Esophagus squamous epithelium (tissue), 5 donors: ENCODE measurements at regions not wholly inside any gene's neighbourhood (a gene's known extent, or its start where the extent isn't known, plus 50 kb on each side); places are given as distances from the start of the nearest gene placed in this dataset.

Experiments used
- DNase-seq: peaks from one replicate; lab custom pipeline; 2025; lab: John Stamatoyannopoulos, UW
- H3K27ac ChIP-seq, 4 donors: fragments of 200-600 bp; sonication (generic); one replicate each; pipeline ENCODE4 v1.5.1; 2016 to 2019; ENCODE audit warnings: mild to moderate bottlenecking in 1 of 4
- H3K27me3 ChIP-seq, 4 donors: fragments of 200-600 bp; sonication (generic); 1 replicate in 3 of 4; 2 replicates in 1 of 4; pipeline versions ENCODE4 v1.5.1 to v1.6.0; 2017 to 2021; ENCODE audit warnings: antibody characterized with exemption in 1 of 4
- H3K36me3 ChIP-seq, 3 donors: fragments of 200-600 bp; sonication (generic); one replicate each; pipeline ENCODE4 v1.5.1; 2016 to 2019
- H3K4me1 ChIP-seq, 3 donors: fragments of 200-600 bp; sonication (generic); one replicate each; pipeline ENCODE4 v1.5.1; 2017 to 2019
- H3K4me3 ChIP-seq, 4 donors: fragments of 200-600 bp; sonication (generic); 1 replicate in 3 of 4; 2 replicates in 1 of 4; pipeline ENCODE4 v1.5.1; 2016 to 2019; ENCODE audit warnings: mild to moderate bottlenecking in 2 of 4, moderate library complexity in 1 of 4
- H3K9me3 ChIP-seq, 3 donors: fragments of 200-600 bp; sonication (generic); one replicate each; pipeline ENCODE4 v1.5.1; 2016 to 2019
- POLR2A ChIP-seq, 4 donors: fragments of 450-650 bp; IDR thresholded peaks; one replicate each; pipeline ENCODE4 v1.6.1; 2017; ENCODE audit warnings: antibody characterized with exemption in 4 of 4, mild to moderate bottlenecking in 4 of 4, moderate library complexity in 3 of 4
- WGBS, 2 donors: methylation state at CpG; one replicate each; pipeline ENCODE4 v1.1.5; 2018; 5-methylcytosine and 5-hydroxymethylcytosine counted together
- intact Hi-C: fragments of 100-400 bp; cut with DNase I; formaldehyde crosslinking; loops from one replicate; pipeline ENCODE4 v1.15.0; 2022
- TF ChIP-seq, protein P1 (sequence below), 6 experiments: fragments of 450-650 bp in 4 of 6; fragments of 200-600 bp in 2 of 6; sonication (generic) in 2 of 6; IDR thresholded peaks; one replicate each; pipeline ENCODE4 v1.5.1; 2016 to 2019; ENCODE audit warnings: antibody characterized with exemption in 6 of 6, mild to moderate bottlenecking in 4 of 6, moderate library complexity in 4 of 6
- donor health status: DM: yes; HTN: yes; CAD: no.

DNA sequence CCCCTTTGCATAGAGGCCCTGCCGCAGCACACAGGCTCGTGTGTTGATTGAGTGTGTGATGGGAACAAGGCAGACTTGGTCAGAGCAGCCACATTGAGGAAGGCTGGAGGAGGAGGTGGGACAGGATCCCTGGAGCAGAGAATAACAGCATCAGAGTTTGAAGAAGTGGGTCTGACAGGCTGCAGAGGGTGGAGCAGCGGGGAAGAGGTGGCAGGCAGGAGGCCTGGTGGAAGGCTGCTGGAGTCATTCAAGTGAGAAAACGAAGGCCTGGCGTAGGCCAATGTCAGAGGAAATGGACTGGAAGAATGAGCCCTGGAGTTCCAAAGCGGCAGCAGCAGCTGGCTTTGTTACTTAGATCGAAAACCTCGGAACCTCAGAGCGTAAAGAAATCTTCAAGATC lies 115.0 kb upstream of the GRIK3 start:
- Histone ChIP-seq H3K4me3 (no peak overlapping the region), H3K27me3 (peaks cover 0 to 30% (median 0%) of the 10 kb centered on the region in 4 donors), H3K27ac (no peak overlapping the region), H3K9me3 (no peaks in the 10 kb centered on the region), H3K4me1 (no peaks in the 10 kb centered on the region), H3K36me3 (no peaks in the 10 kb centered on the region)
- intact Hi-C loops: no loop called here
- no peak for TF ChIP-seq POLR2A (IDR thresholded peaks at IDR 0.05)
- TF ChIP-seq, protein P1, sequence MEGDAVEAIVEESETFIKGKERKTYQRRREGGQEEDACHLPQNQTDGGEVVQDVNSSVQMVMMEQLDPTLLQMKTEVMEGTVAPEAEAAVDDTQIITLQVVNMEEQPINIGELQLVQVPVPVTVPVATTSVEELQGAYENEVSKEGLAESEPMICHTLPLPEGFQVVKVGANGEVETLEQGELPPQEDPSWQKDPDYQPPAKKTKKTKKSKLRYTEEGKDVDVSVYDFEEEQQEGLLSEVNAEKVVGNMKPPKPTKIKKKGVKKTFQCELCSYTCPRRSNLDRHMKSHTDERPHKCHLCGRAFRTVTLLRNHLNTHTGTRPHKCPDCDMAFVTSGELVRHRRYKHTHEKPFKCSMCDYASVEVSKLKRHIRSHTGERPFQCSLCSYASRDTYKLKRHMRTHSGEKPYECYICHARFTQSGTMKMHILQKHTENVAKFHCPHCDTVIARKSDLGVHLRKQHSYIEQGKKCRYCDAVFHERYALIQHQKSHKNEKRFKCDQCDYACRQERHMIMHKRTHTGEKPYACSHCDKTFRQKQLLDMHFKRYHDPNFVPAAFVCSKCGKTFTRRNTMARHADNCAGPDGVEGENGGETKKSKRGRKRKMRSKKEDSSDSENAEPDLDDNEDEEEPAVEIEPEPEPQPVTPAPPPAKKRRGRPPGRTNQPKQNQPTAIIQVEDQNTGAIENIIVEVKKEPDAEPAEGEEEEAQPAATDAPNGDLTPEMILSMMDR (IDR thresholded peaks at IDR 0.05): no peak
- no peak for DNase-seq
- WGBS, 2 donors: 79 to 80% methylated on average over 7 to 9 of the region's 9 CpGs

- Histone ChIP-seq H3K27ac (no peak overlapping the region), H3K9me3 (no peaks in the 10 kb centered on the region), H3K36me3 (no peaks in the 10 kb centered on the region), H3K4me3 (no peak overlapping the region), H3K27me3 (peaks cover 0 to 32% (median 0%) of the 10 kb centered on the region in 4 donors), H3K4me1 (no peaks in the 10 kb centered on the region)
- DNase-seq: no peak
- 46 to 56% methylated on average over 3 to 5 of the region's 5 CpGs for WGBS, 2 donors
- TF ChIP-seq POLR2A (IDR thresholded peaks at IDR 0.05): no peak
- TF ChIP-seq, protein P1 (IDR thresholded peaks at IDR 0.05): no peak
- intact Hi-C loops: no loop called here
These were observed 116.7 kb upstream of the GRIK3 start for GRCh38 chr1:37150986-37151385.

GRCh38 chr1:37151789-37152188 lies 117.5 kb upstream of the GRIK3 start:
- Histone ChIP-seq H3K27me3 (peaks cover 0 to 25% (median 0%) of the 10 kb centered on the region in 4 donors), H3K36me3 (no peaks in the 10 kb centered on the region), H3K27ac (no peak overlapping the region), H3K4me1 (no peaks in the 10 kb centered on the region), H3K9me3 (no peaks in the 10 kb centered on the region), H3K4me3 (no peak overlapping the region)
- TF ChIP-seq POLR2A (IDR thresholded peaks at IDR 0.05): no peak
- TF ChIP-seq, protein P1 (IDR thresholded peaks at IDR 0.05): no peak
- intact Hi-C loops: no loop called here
- DNase-seq: no peak
- WGBS, 2 donors: 33 to 52% methylated on average over 3 of the region's 3 CpGs

GRCh38 chr1:37152491-37152890 lies 118.2 kb upstream of the GRIK3 start:
- 61 to 90% methylated on average over 5 to 6 of the region's 6 CpGs for WGBS, 2 donors
- TF ChIP-seq POLR2A (IDR thresholded peaks at IDR 0.05): no peak
- TF ChIP-seq, protein P1 (IDR thresholded peaks at IDR 0.05): no peak
- DNase-seq: no peak

DNA sequence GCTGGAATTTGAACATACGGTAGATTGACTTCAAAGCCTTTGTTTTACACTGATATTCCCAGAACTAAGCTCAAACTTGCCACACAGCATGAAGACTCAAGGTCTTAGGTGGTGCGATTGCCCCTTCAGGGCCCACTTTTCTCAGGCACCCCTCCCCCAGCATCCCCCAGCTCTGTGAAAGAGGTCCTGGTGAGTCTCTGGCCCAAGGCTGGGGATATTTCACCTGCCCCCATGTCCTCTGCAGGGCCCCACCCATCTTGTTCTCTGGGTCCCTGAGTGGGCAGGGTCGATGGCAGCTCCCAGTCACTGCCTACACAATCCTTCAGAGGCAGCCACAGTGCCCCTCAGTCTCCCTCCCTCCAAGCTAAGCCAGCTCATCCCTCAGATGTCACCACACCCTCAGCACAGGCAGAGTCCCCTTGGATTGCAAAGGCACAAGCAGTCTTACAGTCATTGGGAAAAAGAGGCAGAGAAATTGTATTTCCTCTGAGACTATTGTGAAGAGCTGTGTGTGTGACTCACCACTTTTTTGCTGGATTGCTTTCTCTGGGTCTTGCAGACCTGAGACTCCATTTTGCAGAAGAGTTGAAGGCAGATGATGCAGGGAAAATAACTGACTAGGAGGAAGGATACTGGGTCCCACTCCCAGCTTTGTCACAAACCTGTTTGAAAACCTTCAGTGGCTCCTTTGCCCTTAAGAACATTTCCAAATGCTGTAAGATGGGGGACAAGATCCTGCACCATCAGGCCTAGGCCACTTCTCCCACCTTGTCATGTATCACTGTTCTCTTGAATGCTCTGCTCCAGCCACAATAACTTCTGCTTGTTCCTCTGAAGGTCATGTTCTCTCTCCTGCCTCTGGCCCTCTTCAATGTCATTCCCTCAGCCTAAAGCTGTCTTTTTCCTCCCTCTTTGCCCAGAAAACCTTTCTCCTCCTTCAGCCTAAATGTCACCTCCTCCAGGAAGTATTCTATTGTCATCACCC lies 119.1 kb upstream of the GRIK3 start:
- no peaks in the 10 kb centered on the region for H3K9me3 ChIP-seq
- no peak overlapping the region for H3K27ac ChIP-seq
- 67 to 69% methylated on average over 3 of the region's 3 CpGs for whole genome bisulfite sequencing, 2 donors
- H3K4me3 ChIP-seq: no peak overlapping the region
- TF ChIP-seq, protein P1 (IDR thresholded peaks at IDR 0.05): no peak
- TF ChIP-seq POLR2A (IDR thresholded peaks at IDR 0.05): no peak
- no peak for DNase-seq
- H3K36me3 ChIP-seq: no peaks in the 10 kb centered on the region
- intact Hi-C loops: no loop called here
- no peaks in the 10 kb centered on the region for H3K4me1 ChIP-seq
- peaks cover 0 to 25% (median 0%) of the 10 kb centered on the region in 4 donors for H3K27me3 ChIP-seq

More at GRCh38 chr1:37152491-37152890, 118.2 kb upstream of the GRIK3 start:
- no peak overlapping the region for H3K27ac ChIP-seq
- no peaks in the 10 kb centered on the region for H3K4me1 ChIP-seq
- peaks cover 0 to 25% (median 0%) of the 10 kb centered on the region in 4 donors for H3K27me3 ChIP-seq
- no peaks in the 10 kb centered on the region for H3K9me3 ChIP-seq
- intact Hi-C loops: no loop called here
- H3K4me3 ChIP-seq: no peak overlapping the region
- no peaks in the 10 kb centered on the region for H3K36me3 ChIP-seq
